GM19025 (cell line): ENCODE measurements at regions not wholly inside any gene's neighbourhood (a gene's known extent, or its start where the extent isn't known, plus 50 kb on each side); places are given as distances from the start of the nearest gene placed in this dataset.

Experiments used
- ATAC-seq: cut with Tn5 transposase; IDR thresholded peaks from one replicate; pipeline ENCODE4 v1.9.1; 2021; ENCODE audit warnings: mild to moderate bottlenecking, low read depth, moderate library complexity; ENCODE audit not compliant: unreplicated experiment

DNA sequence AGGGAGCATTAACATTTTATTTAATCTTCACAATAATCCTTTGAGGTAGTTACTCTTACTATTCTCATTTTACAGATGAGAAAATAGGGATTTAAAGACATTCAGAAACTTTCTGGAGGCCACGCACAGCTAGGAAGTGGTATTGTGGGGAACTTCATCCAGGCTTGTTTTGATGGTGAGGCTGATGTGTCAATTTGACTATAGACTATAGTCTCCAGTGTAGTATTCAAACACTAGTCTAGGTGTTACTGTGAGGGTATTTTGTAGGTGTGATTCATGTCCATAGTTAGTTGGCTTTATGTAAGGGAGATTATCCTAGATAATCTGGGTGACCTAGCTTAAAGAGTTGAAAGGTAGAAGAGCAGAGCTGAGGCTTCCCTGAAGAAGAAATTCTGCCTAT, 54.1 kb upstream of the ELL2 start:
- no peak for ATAC-seq

DNA sequence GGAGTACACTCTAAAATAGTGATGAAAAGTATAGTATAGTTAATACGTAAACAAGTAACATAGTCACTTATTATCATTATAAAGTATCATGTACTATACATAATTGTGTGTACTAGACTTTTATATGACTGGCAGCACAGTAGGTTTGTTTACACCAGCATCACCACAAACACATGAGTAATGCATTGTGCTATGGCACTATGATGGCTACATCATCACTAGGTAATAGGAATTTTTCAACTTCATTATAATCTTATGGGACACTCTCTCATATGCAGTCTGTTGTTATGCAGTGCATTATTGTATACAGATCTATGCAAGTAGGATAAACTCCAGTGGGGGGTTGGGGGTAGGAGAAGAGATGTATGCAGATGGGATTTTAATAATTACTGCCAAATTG, 52.7 kb upstream of the ELL2 start:
- ATAC-seq: no peak

DNA sequence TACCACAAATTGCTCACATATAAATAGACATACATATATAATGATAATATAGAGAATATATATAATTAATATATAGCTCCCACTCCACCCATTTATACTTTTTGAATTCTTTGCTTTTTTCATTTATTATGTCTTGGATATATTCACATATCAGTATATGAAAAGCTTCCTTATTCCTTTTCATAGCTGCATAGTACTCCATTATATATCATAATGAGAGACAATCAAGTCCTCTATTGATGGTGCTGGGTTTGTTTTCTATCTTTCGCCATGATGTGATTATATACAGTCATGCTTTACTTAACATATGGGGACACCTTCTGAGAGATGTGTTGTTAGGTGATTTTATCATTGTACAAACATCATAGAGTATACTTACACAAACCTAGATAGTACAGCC, 51.6 kb upstream of the ELL2 start:
- ATAC-seq: no peak

DNA sequence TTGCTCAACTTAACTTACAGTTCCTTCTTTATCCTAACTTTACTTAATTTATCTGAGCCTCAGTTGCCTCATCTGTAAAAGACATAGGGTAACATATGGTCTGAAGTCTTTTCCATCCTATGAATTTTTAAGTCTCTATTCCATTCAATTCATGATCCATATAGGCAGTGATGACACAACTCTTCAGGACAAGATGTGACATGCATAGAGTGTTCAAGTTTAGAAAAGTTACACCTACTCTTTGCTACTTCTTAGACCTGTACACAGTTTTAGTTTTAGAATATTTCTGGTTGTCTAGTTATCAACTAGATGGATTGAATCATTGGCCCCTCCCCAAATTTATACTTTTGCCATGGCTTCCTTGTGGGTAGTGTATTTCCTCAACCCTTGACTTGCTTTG, 50.7 kb upstream of the ELL2 start:
- no peak for ATAC-seq
